GM23338 (cell line): ENCODE measurements at regions not wholly inside any gene's neighbourhood (a gene's known extent, or its start where the extent isn't known, plus 50 kb on each side); places are given as distances from the start of the nearest gene placed in this dataset.

ENCODE experiments used
- ATAC-seq: fragments of 200-7000 bp; cut with Tn5 transposase; 3 replicates; pipeline ENCODE4 v1.9.1; 2020
- DNase-seq: peaks from one replicate; pipeline ENCODE4 v3.0.0-alpha.2; 2015; ENCODE audit warnings: low spot score
- H2AFZ ChIP-seq: fragments of 200-600 bp; sonication (generic); 2 replicates; pipeline ENCODE4 v1.8.0; 2016; ENCODE audit warnings: antibody characterized with exemption, mild to moderate bottlenecking, moderate library complexity
- H3F3A ChIP-seq: fragments of 200-600 bp; sonication (generic); replicated peaks from 2 replicates; pipeline ENCODE4 v1.8.0; 2017; ENCODE audit warnings: antibody characterized with exemption, mixed run types, low read depth
- H3K27ac ChIP-seq: fragments of 200-600 bp; sonication (generic); 2 replicates; pipeline ENCODE4 v1.6.1; 2016; ENCODE audit warnings: low read depth
- H3K27me3 ChIP-seq: fragments of 200-600 bp; sonication (generic); 2 replicates; pipeline ENCODE4 v1.8.0; 2016; ENCODE audit warnings: mild to moderate bottlenecking, mixed run types, moderate library complexity; ENCODE audit not compliant: insufficient read depth
- H3K36me3 ChIP-seq: fragments of 200-600 bp; sonication (generic); 2 replicates; pipeline ENCODE4 v1.8.0; 2016; ENCODE audit warnings: mild to moderate bottlenecking; ENCODE audit not compliant: insufficient read depth
- H3K4me1 ChIP-seq: fragments of 200-600 bp; sonication (generic); 2 replicates; pipeline ENCODE4 v1.8.0; 2016; ENCODE audit warnings: mild to moderate bottlenecking, moderate library complexity; ENCODE audit not compliant: insufficient read depth
- H3K4me2 ChIP-seq: fragments of 200-600 bp; sonication (generic); 2 replicates; pipeline ENCODE4 v1.7.1; 2017; ENCODE audit warnings: mixed run types
- H3K4me3 ChIP-seq: fragments of 200-600 bp; sonication (generic); 2 replicates; pipeline ENCODE4 v1.6.1; 2016; ENCODE audit warnings: mixed run types
- H3K79me2 ChIP-seq: fragments of 200-600 bp; sonication (generic); replicated peaks from 2 replicates; pipeline ENCODE4 v1.8.0; 2017; ENCODE audit warnings: mild to moderate bottlenecking; ENCODE audit not compliant: insufficient read depth
- H3K9me2 ChIP-seq: fragments of 200-600 bp; sonication (generic); 2 replicates; pipeline ENCODE4 v1.8.0; 2017; ENCODE audit not compliant: insufficient read depth
- H4K20me1 ChIP-seq: fragments of 200-600 bp; sonication (generic); replicated peaks from 2 replicates; pipeline ENCODE4 v1.8.0; 2017; ENCODE audit warnings: mild to moderate bottlenecking; ENCODE audit not compliant: insufficient read depth
- H3K27ac Mint-ChIP-seq: 2 replicates; pipeline ENCODE4 v1.8.0; 2020; ENCODE audit warnings: inconsistent platforms, mild to moderate bottlenecking, moderate library complexity, mixed read lengths
- H3K27me3 Mint-ChIP-seq: 3 replicates; pipeline ENCODE4 v1.8.0; 2022; ENCODE audit warnings: low read depth, mild to moderate bottlenecking, moderate library complexity, mixed read lengths, inconsistent platforms; ENCODE audit not compliant: insufficient read depth, poor library complexity
- H3K36me3 Mint-ChIP-seq: 3 replicates; pipeline ENCODE4 v1.8.0; 2021; ENCODE audit warnings: low read depth, mild to moderate bottlenecking, inconsistent platforms, moderate library complexity, mixed read lengths
- H3K4me1 Mint-ChIP-seq: 3 replicates; pipeline ENCODE4 v1.8.0; 2020; ENCODE audit warnings: mild to moderate bottlenecking, inconsistent platforms, mixed read lengths
- H3K4me3 Mint-ChIP-seq: 3 replicates; pipeline ENCODE4 v1.8.0; 2021; ENCODE audit warnings: moderate library complexity, mild to moderate bottlenecking, inconsistent platforms, mixed read lengths
- H3K9me3 Mint-ChIP-seq: 3 replicates; pipeline ENCODE4 v1.8.0; 2020; ENCODE audit warnings: moderate library complexity, mild to moderate bottlenecking, inconsistent platforms, mixed read lengths
- CREB1 ChIP-seq: fragments of 250-450 bp; sonication (Bioruptor Pico); IDR thresholded peaks from 2 replicates; pipeline ENCODE4 v1.5.0; 2020; ENCODE audit warnings: low read depth, mild to moderate bottlenecking, moderate library complexity
- JUNB ChIP-seq: IDR thresholded peaks from one replicate; pipeline ENCODE4 v1.6.1; 2016; ENCODE audit warnings: antibody characterized with exemption; ENCODE audit not compliant: unreplicated experiment
- POLR2AphosphoS5 ChIP-seq: IDR thresholded peaks from 2 replicates; pipeline ENCODE4 v1.6.1; 2016; ENCODE audit warnings: antibody characterized with exemption, low read depth
- ZNF114 ChIP-seq: fragments of 250-450 bp; sonication (Bioruptor Pico); IDR thresholded peaks from 2 replicates; pipeline ENCODE4 v1.5.0; 2020; ENCODE audit warnings: mild to moderate bottlenecking, moderate library complexity
- ZNF331 ChIP-seq: fragments of 250-450 bp; sonication (Bioruptor Pico); IDR thresholded peaks from 2 replicates; pipeline ENCODE4 v1.5.0; 2020; ENCODE audit warnings: low read depth, mild to moderate bottlenecking, moderate library complexity
- TF ChIP-seq, protein P1 (sequence below): IDR thresholded peaks from one replicate; pipeline ENCODE4 v1.6.1; 2018; ENCODE audit warnings: antibody characterized with exemption; ENCODE audit not compliant: unreplicated experiment
- TF ChIP-seq, protein P2 (sequence below): fragments of 250-450 bp; sonication (Bioruptor Pico); IDR thresholded peaks from 2 replicates; pipeline ENCODE4 v1.5.0; 2020; ENCODE audit warnings: mild to moderate bottlenecking, moderate library complexity
- TF ChIP-seq, protein P3 (sequence below): IDR thresholded peaks from 2 replicates; pipeline ENCODE4 v1.6.1; 2016; ENCODE audit warnings: antibody characterized with exemption

DNA sequence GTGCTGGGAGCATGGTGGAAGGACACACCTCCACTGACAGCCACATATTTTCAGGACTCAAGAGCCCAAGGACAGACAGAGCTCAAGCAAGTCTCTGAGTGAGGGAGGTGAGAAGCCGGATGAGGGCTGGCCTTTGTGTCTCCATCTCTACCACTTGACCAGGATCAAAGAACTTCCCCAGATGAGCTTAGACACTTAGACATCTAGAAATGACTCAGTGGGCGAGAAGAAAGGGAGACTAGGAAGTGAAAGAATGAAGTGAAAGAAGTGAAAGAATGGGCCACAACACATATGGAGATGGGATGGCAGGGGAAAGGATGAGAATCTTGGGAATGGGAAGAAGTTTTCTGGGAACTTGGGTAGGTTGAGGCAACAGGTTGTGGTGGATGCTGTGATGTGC is 274.9 kb upstream of the CCL2 start:
- Mint-ChIP-seq H3K4me1 (peaks cover 2% of the 10 kb centered on the region; the same call in 1 of the 3 replicates), H3K36me3 (no peaks in the 10 kb centered on the region), H3K4me3 (no peak overlapping the region), H3K27me3 (peaks cover 5% of the 10 kb centered on the region), H3K9me3 (peaks cover 3% of the 10 kb centered on the region; the same call in 2 of the 3 replicates), H3K27ac (no peak overlapping the region)
- Histone ChIP-seq H4K20me1 (no peaks in the 10 kb centered on the region), H3K36me3 (no peaks in the 10 kb centered on the region), H3F3A (no peaks in the 10 kb centered on the region), H3K4me1 (no peaks in the 10 kb centered on the region), H3K27me3 (no peaks in the 10 kb centered on the region), H3K4me2 (no peak overlapping the region), H2AFZ (no peak overlapping the region), H3K27ac (no peak overlapping the region), H3K4me3 (no peak overlapping the region), H3K79me2 (no peaks in the 10 kb centered on the region), H3K9me2 (peaks cover 16% of the 10 kb centered on the region; the same call in 1 of the 2 replicates)
- DNase-seq (no peak), ATAC-seq (no peak)
- TF ChIP-seq, protein P1, sequence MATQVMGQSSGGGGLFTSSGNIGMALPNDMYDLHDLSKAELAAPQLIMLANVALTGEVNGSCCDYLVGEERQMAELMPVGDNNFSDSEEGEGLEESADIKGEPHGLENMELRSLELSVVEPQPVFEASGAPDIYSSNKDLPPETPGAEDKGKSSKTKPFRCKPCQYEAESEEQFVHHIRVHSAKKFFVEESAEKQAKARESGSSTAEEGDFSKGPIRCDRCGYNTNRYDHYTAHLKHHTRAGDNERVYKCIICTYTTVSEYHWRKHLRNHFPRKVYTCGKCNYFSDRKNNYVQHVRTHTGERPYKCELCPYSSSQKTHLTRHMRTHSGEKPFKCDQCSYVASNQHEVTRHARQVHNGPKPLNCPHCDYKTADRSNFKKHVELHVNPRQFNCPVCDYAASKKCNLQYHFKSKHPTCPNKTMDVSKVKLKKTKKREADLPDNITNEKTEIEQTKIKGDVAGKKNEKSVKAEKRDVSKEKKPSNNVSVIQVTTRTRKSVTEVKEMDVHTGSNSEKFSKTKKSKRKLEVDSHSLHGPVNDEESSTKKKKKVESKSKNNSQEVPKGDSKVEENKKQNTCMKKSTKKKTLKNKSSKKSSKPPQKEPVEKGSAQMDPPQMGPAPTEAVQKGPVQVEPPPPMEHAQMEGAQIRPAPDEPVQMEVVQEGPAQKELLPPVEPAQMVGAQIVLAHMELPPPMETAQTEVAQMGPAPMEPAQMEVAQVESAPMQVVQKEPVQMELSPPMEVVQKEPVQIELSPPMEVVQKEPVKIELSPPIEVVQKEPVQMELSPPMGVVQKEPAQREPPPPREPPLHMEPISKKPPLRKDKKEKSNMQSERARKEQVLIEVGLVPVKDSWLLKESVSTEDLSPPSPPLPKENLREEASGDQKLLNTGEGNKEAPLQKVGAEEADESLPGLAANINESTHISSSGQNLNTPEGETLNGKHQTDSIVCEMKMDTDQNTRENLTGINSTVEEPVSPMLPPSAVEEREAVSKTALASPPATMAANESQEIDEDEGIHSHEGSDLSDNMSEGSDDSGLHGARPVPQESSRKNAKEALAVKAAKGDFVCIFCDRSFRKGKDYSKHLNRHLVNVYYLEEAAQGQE: no peak
- TF ChIP-seq JUNB (no peak), ZNF331 (CRISPR knock-in tag) (no peak), ZNF114 (CRISPR knock-in tag) (no peak), POLR2AphosphoS5 (no peak), CREB1 (CRISPR knock-in tag) (no peak)
- TF ChIP-seq, protein P2, sequence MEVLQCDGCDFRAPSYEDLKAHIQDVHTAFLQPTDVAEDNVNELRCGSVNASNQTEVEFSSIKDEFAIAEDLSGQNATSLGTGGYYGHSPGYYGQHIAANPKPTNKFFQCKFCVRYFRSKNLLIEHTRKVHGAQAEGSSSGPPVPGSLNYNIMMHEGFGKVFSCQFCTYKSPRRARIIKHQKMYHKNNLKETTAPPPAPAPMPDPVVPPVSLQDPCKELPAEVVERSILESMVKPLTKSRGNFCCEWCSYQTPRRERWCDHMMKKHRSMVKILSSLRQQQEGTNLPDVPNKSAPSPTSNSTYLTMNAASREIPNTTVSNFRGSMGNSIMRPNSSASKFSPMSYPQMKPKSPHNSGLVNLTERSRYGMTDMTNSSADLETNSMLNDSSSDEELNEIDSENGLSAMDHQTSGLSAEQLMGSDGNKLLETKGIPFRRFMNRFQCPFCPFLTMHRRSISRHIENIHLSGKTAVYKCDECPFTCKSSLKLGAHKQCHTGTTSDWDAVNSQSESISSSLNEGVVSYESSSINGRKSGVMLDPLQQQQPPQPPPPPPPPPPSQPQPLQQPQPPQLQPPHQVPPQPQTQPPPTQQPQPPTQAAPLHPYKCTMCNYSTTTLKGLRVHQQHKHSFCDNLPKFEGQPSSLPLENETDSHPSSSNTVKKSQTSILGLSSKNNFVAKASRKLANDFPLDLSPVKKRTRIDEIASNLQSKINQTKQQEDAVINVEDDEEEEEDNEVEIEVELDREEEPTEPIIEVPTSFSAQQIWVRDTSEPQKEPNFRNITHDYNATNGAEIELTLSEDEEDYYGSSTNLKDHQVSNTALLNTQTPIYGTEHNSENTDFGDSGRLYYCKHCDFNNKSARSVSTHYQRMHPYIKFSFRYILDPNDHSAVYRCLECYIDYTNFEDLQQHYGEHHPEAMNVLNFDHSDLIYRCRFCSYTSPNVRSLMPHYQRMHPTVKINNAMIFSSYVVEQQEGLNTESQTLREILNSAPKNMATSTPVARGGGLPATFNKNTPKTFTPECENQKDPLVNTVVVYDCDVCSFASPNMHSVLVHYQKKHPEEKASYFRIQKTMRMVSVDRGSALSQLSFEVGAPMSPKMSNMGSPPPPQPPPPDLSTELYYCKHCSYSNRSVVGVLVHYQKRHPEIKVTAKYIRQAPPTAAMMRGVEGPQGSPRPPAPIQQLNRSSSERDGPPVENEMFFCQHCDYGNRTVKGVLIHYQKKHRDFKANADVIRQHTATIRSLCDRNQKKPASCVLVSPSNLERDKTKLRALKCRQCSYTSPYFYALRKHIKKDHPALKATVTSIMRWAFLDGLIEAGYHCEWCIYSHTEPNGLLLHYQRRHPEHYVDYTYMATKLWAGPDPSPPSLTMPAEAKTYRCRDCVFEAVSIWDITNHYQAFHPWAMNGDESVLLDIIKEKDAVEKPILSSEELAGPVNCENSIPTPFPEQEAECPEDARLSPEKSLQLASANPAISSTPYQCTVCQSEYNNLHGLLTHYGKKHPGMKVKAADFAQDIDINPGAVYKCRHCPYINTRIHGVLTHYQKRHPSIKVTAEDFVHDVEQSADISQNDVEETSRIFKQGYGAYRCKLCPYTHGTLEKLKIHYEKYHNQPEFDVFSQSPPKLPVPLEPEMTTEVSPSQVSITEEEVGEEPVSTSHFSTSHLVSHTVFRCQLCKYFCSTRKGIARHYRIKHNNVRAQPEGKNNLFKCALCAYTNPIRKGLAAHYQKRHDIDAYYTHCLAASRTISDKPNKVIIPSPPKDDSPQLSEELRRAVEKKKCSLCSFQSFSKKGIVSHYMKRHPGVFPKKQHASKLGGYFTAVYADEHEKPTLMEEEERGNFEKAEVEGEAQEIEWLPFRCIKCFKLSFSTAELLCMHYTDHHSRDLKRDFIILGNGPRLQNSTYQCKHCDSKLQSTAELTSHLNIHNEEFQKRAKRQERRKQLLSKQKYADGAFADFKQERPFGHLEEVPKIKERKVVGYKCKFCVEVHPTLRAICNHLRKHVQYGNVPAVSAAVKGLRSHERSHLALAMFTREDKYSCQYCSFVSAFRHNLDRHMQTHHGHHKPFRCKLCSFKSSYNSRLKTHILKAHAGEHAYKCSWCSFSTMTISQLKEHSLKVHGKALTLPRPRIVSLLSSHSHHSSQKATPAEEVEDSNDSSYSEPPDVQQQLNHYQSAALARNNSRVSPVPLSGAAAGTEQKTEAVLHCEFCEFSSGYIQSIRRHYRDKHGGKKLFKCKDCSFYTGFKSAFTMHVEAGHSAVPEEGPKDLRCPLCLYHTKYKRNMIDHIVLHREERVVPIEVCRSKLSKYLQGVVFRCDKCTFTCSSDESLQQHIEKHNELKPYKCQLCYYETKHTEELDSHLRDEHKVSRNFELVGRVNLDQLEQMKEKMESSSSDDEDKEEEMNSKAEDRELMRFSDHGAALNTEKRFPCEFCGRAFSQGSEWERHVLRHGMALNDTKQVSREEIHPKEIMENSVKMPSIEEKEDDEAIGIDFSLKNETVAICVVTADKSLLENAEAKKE: no peak
- TF ChIP-seq, protein P3, sequence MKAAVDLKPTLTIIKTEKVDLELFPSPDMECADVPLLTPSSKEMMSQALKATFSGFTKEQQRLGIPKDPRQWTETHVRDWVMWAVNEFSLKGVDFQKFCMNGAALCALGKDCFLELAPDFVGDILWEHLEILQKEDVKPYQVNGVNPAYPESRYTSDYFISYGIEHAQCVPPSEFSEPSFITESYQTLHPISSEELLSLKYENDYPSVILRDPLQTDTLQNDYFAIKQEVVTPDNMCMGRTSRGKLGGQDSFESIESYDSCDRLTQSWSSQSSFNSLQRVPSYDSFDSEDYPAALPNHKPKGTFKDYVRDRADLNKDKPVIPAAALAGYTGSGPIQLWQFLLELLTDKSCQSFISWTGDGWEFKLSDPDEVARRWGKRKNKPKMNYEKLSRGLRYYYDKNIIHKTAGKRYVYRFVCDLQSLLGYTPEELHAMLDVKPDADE: no peak
